OCI-LY7 (cell line): ENCODE measurements at regions not wholly inside any gene's neighbourhood (a gene's known extent, or its start where the extent isn't known, plus 50 kb on each side); places are given as distances from the start of the nearest gene placed in this dataset.

ENCODE experiments used
- BruUV-seq: library from RNA; stranded (reverse); fragments of 400-500 nt; replicated peaks from 2 replicates; lab custom pipeline; 2021; lab: Mats Ljungman, UMichigan
- CTCF ChIA-PET: fragments of 300-600 bp; sonication (Branson Sonifier 250); formaldehyde crosslinking; loops from one replicate; lab custom pipeline; 2022; ENCODE audit warnings: antibody characterized with exemption; ENCODE audit not compliant: unreplicated experiment; lab: Charles Lee
- POLR2A ChIA-PET: fragments of 300-600 bp; sonication (Branson Sonifier 250); formaldehyde crosslinking; loops from one replicate; lab custom pipeline; 2022; ENCODE audit warnings: antibody characterized with exemption; lab: Charles Lee
- DNase-seq: peaks from one replicate; pipeline ENCODE4 v3.0.0-alpha.2; 2015; ENCODE audit warnings: low spot score
- H2AFZ ChIP-seq: fragments of 200-600 bp; sonication (generic), shearing (Covaris generic); 2 replicates; pipeline ENCODE4 v1.6.1; 2014; ENCODE audit warnings: mild to moderate bottlenecking, antibody characterized with exemption, low read length, moderate library complexity
- H3K27ac ChIP-seq: fragments of 200-600 bp; sonication (generic); 2 replicates; pipeline ENCODE4 v1.5.1; 2014; ENCODE audit warnings: mixed run types, low read depth, mild to moderate bottlenecking, moderate library complexity, low read length, inconsistent platforms; ENCODE audit not compliant: poor library complexity, severe bottlenecking
- H3K36me3 ChIP-seq: fragments of 200-600 bp; sonication (generic); 2 replicates; pipeline ENCODE4 v1.6.1; 2014; ENCODE audit warnings: mild to moderate bottlenecking, antibody characterized with exemption, low read length, moderate library complexity, mixed read lengths; ENCODE audit not compliant: insufficient read depth
- H3K4me1 ChIP-seq: fragments of 200-600 bp; sonication (generic); 2 replicates; pipeline ENCODE4 v1.5.1; 2014; ENCODE audit warnings: mild to moderate bottlenecking, low read length; ENCODE audit not compliant: insufficient read depth, poor library complexity, severe bottlenecking
- H3K4me2 ChIP-seq: fragments of 200-600 bp; sonication (generic); 2 replicates; pipeline ENCODE4 v1.6.1; 2014; ENCODE audit warnings: mild to moderate bottlenecking, low read length
- H3K4me3 ChIP-seq: fragments of 200-600 bp; sonication (generic); 2 replicates; pipeline ENCODE4 v1.5.1; 2014; ENCODE audit warnings: mild to moderate bottlenecking, low read depth, low read length; ENCODE audit not compliant: poor library complexity, severe bottlenecking
- H3K79me2 ChIP-seq: fragments of 200-600 bp; sonication (generic); 2 replicates; pipeline ENCODE4 v1.6.1; 2016; ENCODE audit warnings: low read depth, mild to moderate bottlenecking, low read length, moderate library complexity, mixed read lengths; ENCODE audit not compliant: insufficient read depth
- H3K9me2 ChIP-seq: fragments of 200-600 bp; sonication (generic); 2 replicates; pipeline ENCODE4 v1.6.1; 2016; ENCODE audit warnings: mild to moderate bottlenecking, low read length, mixed read lengths; ENCODE audit not compliant: insufficient read depth
- H3K9me3 ChIP-seq: fragments of 200-600 bp; sonication (generic); 2 replicates; pipeline ENCODE4 v1.6.1; 2014; ENCODE audit warnings: mild to moderate bottlenecking, mixed run types, low read length, mixed read lengths
- H4K20me1 ChIP-seq: fragments of 200-600 bp; sonication (generic); 2 replicates; pipeline ENCODE4 v1.6.1; 2014; ENCODE audit warnings: mild to moderate bottlenecking, antibody characterized with exemption, low read length, moderate library complexity, mixed read lengths; ENCODE audit not compliant: insufficient read depth
- CTCF ChIP-seq: fragments of 200-600 bp; sonication (generic); conservative IDR thresholded peaks from 2 replicates; pipeline ENCODE4 v1.5.1; 2014; ENCODE audit warnings: mild to moderate bottlenecking, antibody characterized with exemption, low read length, moderate library complexity, mixed read lengths
- EZH2phosphoT487 ChIP-seq: fragments of 200-600 bp; sonication (generic); IDR thresholded peaks from 2 replicates; pipeline ENCODE4 v1.6.1; 2018; ENCODE audit warnings: low read depth, borderline replicate concordance, mild to moderate bottlenecking, mixed run types, antibody characterized with exemption, low read length, moderate library complexity, mixed read lengths
- intact Hi-C: fragments of 100-400 bp; cut with micrococcal nuclease; formaldehyde crosslinking; loops from one replicate; pipeline ENCODE4 v1.10.0; 2022; ENCODE audit not compliant: unreplicated experiment

GRCh38 chr4:29453303-29453820 is 1266.8 kb upstream of the PCDH7 start:
- no TSS peak for BruUV-seq
- no peaks in the 10 kb centered on the region for H4K20me1 ChIP-seq
- CTCF ChIA-PET: no interaction called here
- no peak overlapping the region for H3K4me3 ChIP-seq
- no peak overlapping the region for H2AFZ ChIP-seq
- no peak overlapping the region for H3K27ac ChIP-seq
- H3K9me2 ChIP-seq: no peaks in the 10 kb centered on the region
- peaks cover 4% of the 10 kb centered on the region; the same call in 1 of the 2 replicates for H3K9me3 ChIP-seq
- no peak for DNase-seq
- no peak overlapping the region for H3K4me2 ChIP-seq
- H3K79me2 ChIP-seq: no peaks in the 10 kb centered on the region
- POLR2A ChIA-PET: no interaction called here
- H3K4me1 ChIP-seq: no peaks in the 10 kb centered on the region
- no peak for TF ChIP-seq CTCF
- TF ChIP-seq EZH2phosphoT487: no peak
- no peaks in the 10 kb centered on the region for H3K36me3 ChIP-seq
- intact Hi-C loops: no loop called here

- Histone ChIP-seq H3K9me2 (no peaks in the 10 kb centered on the region), H3K4me2 (no peak overlapping the region), H3K9me3 (peaks cover 4% of the 10 kb centered on the region; the same call in 1 of the 2 replicates), H3K4me1 (no peaks in the 10 kb centered on the region), H3K36me3 (no peaks in the 10 kb centered on the region), H2AFZ (no peak overlapping the region), H3K79me2 (no peaks in the 10 kb centered on the region), H3K4me3 (no peak overlapping the region), H4K20me1 (no peaks in the 10 kb centered on the region), H3K27ac (no peak overlapping the region)
- TF ChIP-seq CTCF: no peak
- intact Hi-C loops: no loop called here
- ChIA-PET CTCF (no interaction called here), POLR2A (interaction anchor here (0.7 kb wide), 1 partner anchor 47 kb away, joined by 3 read pairs; no protein-coding TSS in a partner anchor)
- no TSS peak for BruUV-seq
- no peak for DNase-seq
These were observed 1260.2 kb upstream of the PCDH7 start for GRCh38 chr4:29459926-29460325.

GRCh38 chr4:29467044-29467717 is 1253.0 kb upstream of the PCDH7 start:
- no TSS peak for BruUV-seq
- ChIA-PET POLR2A (interaction anchor here (0.9 kb wide), 1 partner anchor 13 kb away, joined by 3 read pairs; no protein-coding TSS in a partner anchor), CTCF (no interaction called here)
- H3K79me2 ChIP-seq: no peaks in the 10 kb centered on the region
- H3K4me1 ChIP-seq: no peaks in the 10 kb centered on the region
- H3K27ac ChIP-seq: no peak overlapping the region
- H3K9me3 ChIP-seq: no peaks in the 10 kb centered on the region
- H3K4me3 ChIP-seq: no peak overlapping the region
- H4K20me1 ChIP-seq: no peaks in the 10 kb centered on the region
- DNase-seq: no peak
- H2AFZ ChIP-seq: no peak overlapping the region
- H3K4me2 ChIP-seq: no peak overlapping the region
- no peaks in the 10 kb centered on the region for H3K9me2 ChIP-seq
- TF ChIP-seq EZH2phosphoT487 (no peak), CTCF (no peak)
- H3K36me3 ChIP-seq: no peaks in the 10 kb centered on the region
- intact Hi-C loops: no loop called here
